Astrocyte (in vitro differentiated cells and primary cell): ENCODE measurements at regions not wholly inside any gene's neighbourhood (a gene's known extent, or its start where the extent isn't known, plus 50 kb on each side); places are given as distances from the start of the nearest gene placed in this dataset.

Experiments
- EZH2 ChIP-seq: IDR thresholded peaks from 2 replicates; pipeline ENCODE4 v1.6.1; 2012; ENCODE audit warnings: mild to moderate bottlenecking, low read length, inconsistent platforms; ENCODE audit not compliant: insufficient read depth
- TF ChIP-seq, protein P1 (sequence below): IDR thresholded peaks from 2 replicates; pipeline ENCODE4 v1.5.1; 2011; ENCODE audit warnings: low read depth, mild to moderate bottlenecking, inconsistent platforms, low read length, moderate library complexity; ENCODE audit not compliant: insufficient read depth

GRCh38 chr5:8209500-8209899, 340.6 kb downstream of the MTRR start:
- TF ChIP-seq, protein P1, sequence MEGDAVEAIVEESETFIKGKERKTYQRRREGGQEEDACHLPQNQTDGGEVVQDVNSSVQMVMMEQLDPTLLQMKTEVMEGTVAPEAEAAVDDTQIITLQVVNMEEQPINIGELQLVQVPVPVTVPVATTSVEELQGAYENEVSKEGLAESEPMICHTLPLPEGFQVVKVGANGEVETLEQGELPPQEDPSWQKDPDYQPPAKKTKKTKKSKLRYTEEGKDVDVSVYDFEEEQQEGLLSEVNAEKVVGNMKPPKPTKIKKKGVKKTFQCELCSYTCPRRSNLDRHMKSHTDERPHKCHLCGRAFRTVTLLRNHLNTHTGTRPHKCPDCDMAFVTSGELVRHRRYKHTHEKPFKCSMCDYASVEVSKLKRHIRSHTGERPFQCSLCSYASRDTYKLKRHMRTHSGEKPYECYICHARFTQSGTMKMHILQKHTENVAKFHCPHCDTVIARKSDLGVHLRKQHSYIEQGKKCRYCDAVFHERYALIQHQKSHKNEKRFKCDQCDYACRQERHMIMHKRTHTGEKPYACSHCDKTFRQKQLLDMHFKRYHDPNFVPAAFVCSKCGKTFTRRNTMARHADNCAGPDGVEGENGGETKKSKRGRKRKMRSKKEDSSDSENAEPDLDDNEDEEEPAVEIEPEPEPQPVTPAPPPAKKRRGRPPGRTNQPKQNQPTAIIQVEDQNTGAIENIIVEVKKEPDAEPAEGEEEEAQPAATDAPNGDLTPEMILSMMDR: no peak
- TF ChIP-seq EZH2: no peak
